ENCODE measurements at regions not wholly inside any gene's neighbourhood (a gene's known extent, or its start where the extent isn't known, plus 50 kb on each side); places are given as distances from the start of the nearest gene placed in this dataset.

- TF ChIP-seq POU2F2 (IDR thresholded peaks at IDR 0.05; ENCODE audit: low read depth, low read length), result no peak
- TF ChIP-seq POLR2A (IDR thresholded peaks at IDR 0.05; ENCODE audit: low read depth, low read length), result no peak
- TF ChIP-seq POLR2AphosphoS5 (IDR thresholded peaks at IDR 0.05; ENCODE audit: low read depth, low read length), result no peak
- no peak for TF ChIP-seq TAF1 (IDR thresholded peaks at IDR 0.05; ENCODE audit: low read depth, low read length)
- no peak for TF ChIP-seq SPI1 (IDR thresholded peaks at IDR 0.05; ENCODE audit: low read depth, low read length)
Observed at GRCh38 chr6:105890521-105891244, 195.5 kb upstream of the PRDM1 start.

Data from GM12891 (cell line).